H1 (cell line): ENCODE measurements at regions not wholly inside any gene's neighbourhood (a gene's known extent, or its start where the extent isn't known, plus 50 kb on each side); places are given as distances from the start of the nearest gene placed in this dataset.

Source experiments
- CTCF ChIA-PET: fragments of 300-600 bp; sonication (Branson Sonifier 250); formaldehyde crosslinking; loops from one replicate; lab custom pipeline; 2021; ENCODE audit not compliant: partially characterized antibody; lab: Charles Lee
- POLR2A ChIA-PET: fragments of 300-600 bp; sonication (Branson Sonifier 250); formaldehyde crosslinking; loops from one replicate; lab custom pipeline; 2021; ENCODE audit warnings: inconsistent platforms; ENCODE audit not compliant: partially characterized antibody; lab: Charles Lee
- DNase-seq, 2 experiments: peaks; one replicate each; pipeline versions ENCODE4 v3.0.0 to v3.0.0-alpha.2; 2010 to 2022; ENCODE audit warnings: low spot score in 2 of 2, low read depth in 1 of 2, mixed read lengths in 1 of 2
- FAIRE-seq: peaks from 2 replicates; lab custom pipeline; 2011; peaks lifted over from hg19 to GRCh38; lab: Jason Lieb, UNC
- H2AFZ ChIP-seq: 2 replicates; pipeline ENCODE4 v1.8.1; 2012; ENCODE audit warnings: low read length, inconsistent platforms
- H2AK5ac ChIP-seq: 2 replicates; pipeline ENCODE4 v1.6.1; 2013; ENCODE audit warnings: low read depth, low read length
- H2BK120ac ChIP-seq: replicated peaks from 2 replicates; pipeline ENCODE3; 2013; ENCODE audit warnings: low read depth, low read length, inconsistent platforms
- H2BK12ac ChIP-seq: 2 replicates; pipeline ENCODE4 v1.6.1; 2013; ENCODE audit warnings: low read depth, low read length
- H2BK15ac ChIP-seq: 2 replicates; pipeline ENCODE4 v1.6.1; 2013; ENCODE audit warnings: low read length
- H2BK20ac ChIP-seq: 2 replicates; pipeline ENCODE4 v1.6.1; 2013; ENCODE audit warnings: low read length
- H2BK5ac ChIP-seq: 2 replicates; pipeline ENCODE4 v1.6.1; 2013; ENCODE audit warnings: low read depth, low read length
- H3K14ac ChIP-seq: 2 replicates; pipeline ENCODE4 v1.6.1; 2013; ENCODE audit warnings: inconsistent platforms; ENCODE audit not compliant: insufficient read length
- H3K18ac ChIP-seq: 2 replicates; pipeline ENCODE4 v1.6.1; 2013; ENCODE audit warnings: low read length; ENCODE audit errors: extremely low read depth
- H3K23ac ChIP-seq: 2 replicates; pipeline ENCODE4 v1.6.1; 2013; ENCODE audit warnings: inconsistent platforms; ENCODE audit not compliant: insufficient read length
- H3K23me2 ChIP-seq: 2 replicates; pipeline ENCODE4 v1.6.1; 2013; ENCODE audit warnings: low read depth, low read length
- H3K27ac ChIP-seq: 2 replicates; pipeline ENCODE4 v1.6.1; 2011; ENCODE audit warnings: low read depth, low read length, inconsistent platforms
- H3K27me3 ChIP-seq, 4 experiments: replicated peaks in 1 of 4; 1 replicate in 1 of 4; 2 replicates in 3 of 4; pipeline versions ENCODE4 v1.6.1 to v1.8.1; 2011 to 2013; ENCODE audit warnings: low read length in 3 of 4, mild to moderate bottlenecking in 3 of 4, inconsistent platforms in 2 of 4, mixed read lengths in 2 of 4, moderate library complexity in 1 of 4; ENCODE audit not compliant: control insufficient read depth in 3 of 4, insufficient read depth in 3 of 4; ENCODE audit errors: extremely low read depth in 1 of 4
- H3K36me3 ChIP-seq, 4 experiments: 2 replicates each; pipeline versions ENCODE4 v1.6.1 to v1.8.1; 2011 to 2013; ENCODE audit warnings: mild to moderate bottlenecking in 4 of 4, low read length in 3 of 4, moderate library complexity in 2 of 4, control low read depth in 1 of 4, inconsistent platforms in 1 of 4; ENCODE audit not compliant: insufficient read depth in 4 of 4, control insufficient read depth in 2 of 4
- H3K4ac ChIP-seq: replicated peaks from 2 replicates; pipeline ENCODE3; 2013; ENCODE audit warnings: low read length, low read depth, mixed read lengths, inconsistent platforms; ENCODE audit not compliant: insufficient read length
- H3K4me1 ChIP-seq, 4 experiments: replicated peaks in 1 of 4; 1 replicate in 1 of 4; 2 replicates in 3 of 4; pipeline versions ENCODE4 v1.6.1 to v1.8.1; 2011 to 2013; ENCODE audit warnings: low read length in 3 of 4, inconsistent platforms in 2 of 4, mixed read lengths in 1 of 4; ENCODE audit not compliant: insufficient read depth in 4 of 4, control insufficient read depth in 3 of 4
- H3K4me2 ChIP-seq, 2 experiments: 2 replicates each; pipeline versions ENCODE4 v1.6.1 to v1.8.1; 2011 to 2013; ENCODE audit warnings: low read depth in 2 of 2, low read length in 2 of 2, control low read depth in 1 of 2, inconsistent platforms in 1 of 2, mild to moderate bottlenecking in 1 of 2; ENCODE audit not compliant: insufficient read depth in 1 of 2
- H3K4me3 ChIP-seq, 4 experiments: fragments of 200-600, 300-600 bp in 1 of 4; sonication (generic), shearing (Covaris generic), sonication (Bioruptor Twin) in 1 of 4; 2 replicates each; pipeline versions ENCODE4 v1.5.1 to v1.8.1; 2011 to 2016; ENCODE audit warnings: low read length in 4 of 4, low read depth in 3 of 4, control low read depth in 2 of 4, inconsistent platforms in 2 of 4, mild to moderate bottlenecking in 2 of 4, mixed read lengths in 1 of 4, moderate library complexity in 1 of 4; ENCODE audit not compliant: insufficient read depth in 2 of 4; ENCODE audit errors: extremely low read depth in 1 of 4
- H3K56ac ChIP-seq: replicated peaks from 2 replicates; pipeline ENCODE3; 2013; ENCODE audit warnings: low read depth, mild to moderate bottlenecking, mixed read lengths, low read length, inconsistent platforms; ENCODE audit not compliant: insufficient read length
- H3K79me1 ChIP-seq: 2 replicates; pipeline ENCODE4 v1.6.1; 2013; ENCODE audit warnings: low read depth, low read length, control low read depth
- H3K79me2 ChIP-seq, 2 experiments: 2 replicates each; pipeline versions ENCODE4 v1.6.1 to v1.8.1; 2012 to 2013; ENCODE audit warnings: low read length in 2 of 2, mild to moderate bottlenecking in 2 of 2, inconsistent platforms in 1 of 2; ENCODE audit not compliant: insufficient read depth in 2 of 2, control insufficient read depth in 1 of 2
- H3K9ac ChIP-seq, 4 experiments: replicated peaks in 1 of 4; 1 replicate in 1 of 4; 2 replicates in 3 of 4; pipeline versions ENCODE4 v1.6.1 to v1.8.1; 2011 to 2013; ENCODE audit warnings: low read depth in 3 of 4, low read length in 3 of 4, control low read depth in 2 of 4, mild to moderate bottlenecking in 2 of 4, moderate library complexity in 2 of 4, inconsistent platforms in 1 of 4; ENCODE audit errors: extremely low read depth in 1 of 4
- H3K9me3 ChIP-seq, 2 experiments: 2 replicates each; pipeline versions ENCODE4 v1.6.1 to v1.8.1; 2012 to 2013; ENCODE audit warnings: mild to moderate bottlenecking in 2 of 2, moderate library complexity in 2 of 2, control low read depth in 1 of 2, inconsistent platforms in 1 of 2, low read depth in 1 of 2, low read length in 1 of 2, mixed read lengths in 1 of 2; ENCODE audit not compliant: insufficient read depth in 2 of 2
- H4K20me1 ChIP-seq, 2 experiments: replicated peaks in 1 of 2; 2 replicates each; pipeline versions ENCODE3 to v1.8.1; 2011 to 2013; ENCODE audit warnings: inconsistent platforms in 2 of 2, low read length in 2 of 2, mild to moderate bottlenecking in 1 of 2; ENCODE audit not compliant: insufficient read depth in 2 of 2, control insufficient read depth in 1 of 2
- H4K5ac ChIP-seq: 2 replicates; pipeline ENCODE4 v1.6.1; 2013; ENCODE audit warnings: low read length, low read depth, mixed read lengths, inconsistent platforms; ENCODE audit not compliant: insufficient read length
- H4K8ac ChIP-seq: 2 replicates; pipeline ENCODE4 v1.8.0; 2013; ENCODE audit warnings: mild to moderate bottlenecking, moderate library complexity, low read length, inconsistent platforms; ENCODE audit not compliant: insufficient read depth; ENCODE audit errors: extremely low read depth
- H4K91ac ChIP-seq: replicated peaks from 2 replicates; pipeline ENCODE3; 2013; ENCODE audit warnings: low read length, mixed read lengths, inconsistent platforms; ENCODE audit not compliant: insufficient read length
- EGR1 ChIP-seq: IDR thresholded peaks from 2 replicates; pipeline ENCODE4 v1.6.1; 2011; ENCODE audit warnings: low read depth, low read length, borderline replicate concordance
- EP300 ChIP-seq, 2 experiments: IDR thresholded peaks; 1 replicate in 1 of 2; 2 replicates in 1 of 2; pipeline ENCODE4 v1.6.1; 2011 to 2012; ENCODE audit warnings: low read depth in 2 of 2, low read length in 2 of 2, mild to moderate bottlenecking in 2 of 2, borderline replicate concordance in 1 of 2, inconsistent platforms in 1 of 2, moderate library complexity in 1 of 2
- HDAC2 ChIP-seq, 2 experiments: fragments of 300-600 bp in 1 of 2; sonication (generic) in 1 of 2; IDR thresholded peaks; 2 replicates each; pipeline ENCODE4 v1.6.1; 2011 to 2012; ENCODE audit warnings: low read depth in 2 of 2, low read length in 2 of 2, mild to moderate bottlenecking in 2 of 2, moderate library complexity in 2 of 2, borderline replicate concordance in 1 of 2, inconsistent platforms in 1 of 2
- JUN ChIP-seq: IDR thresholded peaks from 2 replicates; pipeline ENCODE4 v1.6.1; 2011; ENCODE audit warnings: low read depth, mild to moderate bottlenecking, improper control_type of control experiment, low read length
- KDM4A ChIP-seq: IDR thresholded peaks from one replicate; pipeline ENCODE4 v1.7.1; 2012; ENCODE audit warnings: low read depth, mild to moderate bottlenecking, moderate library complexity, low read length, inconsistent platforms; ENCODE audit not compliant: severe bottlenecking
- MAX ChIP-seq: IDR thresholded peaks from 2 replicates; pipeline ENCODE4 v1.6.1; 2012; ENCODE audit warnings: inconsistent platforms
- NRF1 ChIP-seq: IDR thresholded peaks from 2 replicates; pipeline ENCODE4 v1.6.1; 2011; ENCODE audit warnings: mild to moderate bottlenecking, low read depth, low read length, improper control_type of control experiment
- PHF8 ChIP-seq: fragments of 200-600 bp; sonication (generic); conservative IDR thresholded peaks from 2 replicates; pipeline ENCODE4 v1.7.1; 2012; ENCODE audit warnings: low read depth, mild to moderate bottlenecking, inconsistent platforms, low read length, moderate library complexity
- POLR2AphosphoS5 ChIP-seq: IDR thresholded peaks from 2 replicates; pipeline ENCODE4 v1.6.1; 2011; ENCODE audit warnings: low read depth, low read length
- SIX5 ChIP-seq: IDR thresholded peaks from 2 replicates; pipeline ENCODE4 v1.6.1; 2011; ENCODE audit warnings: mild to moderate bottlenecking, low read depth, low read length
- SP2 ChIP-seq: IDR thresholded peaks from 2 replicates; pipeline ENCODE4 v1.6.1; 2012; ENCODE audit warnings: mild to moderate bottlenecking, low read length, inconsistent platforms
- TAF7 ChIP-seq: optimal IDR thresholded peaks from 2 replicates; pipeline ENCODE3; 2011; ENCODE audit warnings: low read depth, mild to moderate bottlenecking, inconsistent platforms, low read length, moderate library complexity, borderline replicate concordance
- TBP ChIP-seq: IDR thresholded peaks from 2 replicates; pipeline ENCODE4 v1.6.1; 2011; ENCODE audit warnings: low read depth, low read length, improper control_type of control experiment
- YY1 ChIP-seq: IDR thresholded peaks from 2 replicates; pipeline ENCODE4 v1.6.1; 2011; ENCODE audit warnings: low read depth, mild to moderate bottlenecking, low read length
- ZNF274 ChIP-seq: IDR thresholded peaks from 2 replicates; pipeline ENCODE4 v1.7.0; 2012; ENCODE audit warnings: low read length, borderline replicate concordance; ENCODE audit errors: extremely low read depth
- WGBS, 2 experiments: shearing (Covaris generic) in 1 of 2; methylation state at CpG; one replicate each; pipeline versions ENCODE4 v1.1.6 to v1.1.7; 2013 to 2015; ENCODE audit warnings: low lambda C conversion rate in 2 of 2, mixed read lengths in 2 of 2, inconsistent platforms in 1 of 2, low coverage in 1 of 2, missing lambda C conversion rate in 1 of 2; ENCODE audit not compliant: insufficient replicate concordance in 2 of 2, insufficient coverage in 1 of 2, insufficient read length in 1 of 2; ENCODE audit errors: extremely low coverage in 1 of 2, missing lambda C conversion rate in 1 of 2; 5-methylcytosine and 5-hydroxymethylcytosine counted together

GRCh38 chr5:145050181-145050580 lies 785.0 kb downstream of the PRELID2 start:
- POLR2A ChIA-PET = no interaction called here
- Histone ChIP-seq H3K4ac (no peak overlapping the region), H3K4me2 (no peak overlapping the region), H3K79me1 (no peaks in the 10 kb centered on the region), H3K4me1 (no peaks in the 10 kb centered on the region), H2AFZ (no peak overlapping the region), H2AK5ac (no peak overlapping the region), H3K18ac (no peak overlapping the region), H2BK12ac (no peak overlapping the region), H2BK15ac (no peak overlapping the region), H3K9ac (no peak overlapping the region), H3K4me3 (no peak overlapping the region), H2BK20ac (no peak overlapping the region), H2BK120ac (no peak overlapping the region), H3K23ac (no peak overlapping the region), H3K27me3 (no peaks in the 10 kb centered on the region), H4K8ac (no peak overlapping the region), H3K36me3 (no peaks in the 10 kb centered on the region), H4K5ac (no peak overlapping the region), H3K56ac (no peak overlapping the region), H3K79me2 (no peaks in the 10 kb centered on the region), H2BK5ac (no peak overlapping the region), H3K9me3 (no peaks in the 10 kb centered on the region), H4K91ac (no peak overlapping the region), H4K20me1 (no peaks in the 10 kb centered on the region), H3K27ac (no peak overlapping the region), H3K23me2 (no peaks in the 10 kb centered on the region), H3K14ac (no peak overlapping the region)
- CTCF ChIA-PET = interaction anchor here (1.1 kb wide), 1 partner anchor 67 kb away, joined by 3 read pairs; no protein-coding TSS in a partner anchor
- DNase-seq (no peak), FAIRE-seq (no peak)
- WGBS, 2 experiments = 91% methylated on average over 1 of the region's 1 CpG; no CpG with 5 or more reads in 1 of the 2 experiments
- no peak for TF ChIP-seq SIX5
- TF ChIP-seq POLR2AphosphoS5 = no peak
- TF ChIP-seq MAX = no peak
- TF ChIP-seq ZNF274 = no peak
- no peak for TF ChIP-seq JUN
- no peak for TF ChIP-seq TAF7
- TF ChIP-seq SP2 = no peak
- no peak for TF ChIP-seq PHF8
- no peak for TF ChIP-seq EP300 (IDR thresholded peaks at IDR 0.05; ENCODE audit: borderline replicate concordance in 1 of 2, low read depth in 2 of 2, low read length in 2 of 2)
- no peak for TF ChIP-seq YY1
- no peak for TF ChIP-seq KDM4A
- no peak for TF ChIP-seq NRF1
- TF ChIP-seq EGR1 = no peak
- TF ChIP-seq HDAC2 (IDR thresholded peaks at IDR 0.05; ENCODE audit: borderline replicate concordance in 1 of 2, low read depth in 2 of 2, low read length in 2 of 2) = no peak
- no peak for TF ChIP-seq TBP
